ENCODE measurements at regions not wholly inside any gene's neighbourhood (a gene's known extent, or its start where the extent isn't known, plus 50 kb on each side); places are given as distances from the start of the nearest gene placed in this dataset.

DNA sequence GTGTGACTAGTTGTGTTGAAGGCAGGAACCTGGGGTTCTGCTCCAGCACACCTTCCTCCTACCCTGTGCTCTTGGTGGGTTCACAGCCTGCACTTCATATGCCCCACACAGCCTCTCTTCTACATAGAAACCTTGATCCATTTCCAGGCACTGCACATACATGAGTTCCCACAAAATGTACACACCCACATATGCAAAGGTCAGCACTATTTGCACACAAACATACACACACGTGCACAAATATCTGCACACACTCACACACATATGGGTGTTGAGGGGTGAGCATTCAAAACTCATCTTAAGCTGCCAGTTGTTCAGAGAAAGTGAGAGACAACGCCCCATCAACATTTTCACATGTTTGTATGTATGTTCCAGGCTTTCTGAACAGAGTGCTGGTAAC is 201.0 kb downstream of the BARX2 start:
- WGBS, 2 donors (ENCODE audit: low coverage in 1 of 2), result 38 to 73% methylated on average over 1 to 2 of the region's 2 CpGs
- ATAC-seq, result no peak
- H3K4me3 ChIP-seq, result no peak overlapping the region

DNA sequence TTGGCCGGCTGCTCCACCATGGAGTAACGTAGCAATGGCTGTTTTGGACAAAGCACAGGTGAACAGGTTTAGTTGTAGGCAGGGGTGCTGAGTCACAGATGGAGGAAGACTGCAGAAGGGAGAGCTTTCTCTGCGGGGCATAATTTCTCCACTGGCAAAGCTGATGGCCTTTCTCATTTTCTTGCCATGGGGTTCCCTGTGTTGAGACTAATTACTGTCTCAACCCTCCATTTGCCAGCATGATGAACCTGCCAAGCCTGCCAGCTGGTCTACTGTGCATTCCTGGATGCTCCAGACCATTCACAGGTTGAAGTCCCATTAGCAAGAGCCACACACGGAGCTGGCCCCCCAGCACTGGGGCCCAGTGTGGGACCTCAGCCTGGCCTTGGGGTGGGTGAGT is 202.4 kb downstream of the BARX2 start:
- peaks cover 0 to 20% (median 0%) of the 10 kb centered on the region in 3 donors for H3K9me3 ChIP-seq
- 75 to 83% methylated on average over 1 to 2 of the region's 4 CpGs for WGBS, 2 donors (ENCODE audit: low coverage in 1 of 2)
- H3K4me3 ChIP-seq, result no peak overlapping the region
- H3K36me3 ChIP-seq, result no peaks in the 10 kb centered on the region
- H3K27me3 ChIP-seq, result peaks cover 19% of the 10 kb centered on the region
- ATAC-seq, result no peak
- H3K4me1 ChIP-seq, result no peaks in the 10 kb centered on the region
- TF ChIP-seq POLR2AphosphoS5 (IDR thresholded peaks at IDR 0.05) (no peak), EP300 (IDR thresholded peaks at IDR 0.05) (no peak), POLR2A (IDR thresholded peaks at IDR 0.05) (no peak)
- TF ChIP-seq, protein P1, sequence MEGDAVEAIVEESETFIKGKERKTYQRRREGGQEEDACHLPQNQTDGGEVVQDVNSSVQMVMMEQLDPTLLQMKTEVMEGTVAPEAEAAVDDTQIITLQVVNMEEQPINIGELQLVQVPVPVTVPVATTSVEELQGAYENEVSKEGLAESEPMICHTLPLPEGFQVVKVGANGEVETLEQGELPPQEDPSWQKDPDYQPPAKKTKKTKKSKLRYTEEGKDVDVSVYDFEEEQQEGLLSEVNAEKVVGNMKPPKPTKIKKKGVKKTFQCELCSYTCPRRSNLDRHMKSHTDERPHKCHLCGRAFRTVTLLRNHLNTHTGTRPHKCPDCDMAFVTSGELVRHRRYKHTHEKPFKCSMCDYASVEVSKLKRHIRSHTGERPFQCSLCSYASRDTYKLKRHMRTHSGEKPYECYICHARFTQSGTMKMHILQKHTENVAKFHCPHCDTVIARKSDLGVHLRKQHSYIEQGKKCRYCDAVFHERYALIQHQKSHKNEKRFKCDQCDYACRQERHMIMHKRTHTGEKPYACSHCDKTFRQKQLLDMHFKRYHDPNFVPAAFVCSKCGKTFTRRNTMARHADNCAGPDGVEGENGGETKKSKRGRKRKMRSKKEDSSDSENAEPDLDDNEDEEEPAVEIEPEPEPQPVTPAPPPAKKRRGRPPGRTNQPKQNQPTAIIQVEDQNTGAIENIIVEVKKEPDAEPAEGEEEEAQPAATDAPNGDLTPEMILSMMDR (IDR thresholded peaks at IDR 0.05), result no peak
- no peak overlapping the region for H3K27ac ChIP-seq

More for the DNA sequence above, 201.0 kb downstream of the BARX2 start:
- H3K27me3 ChIP-seq, result peaks cover 15% of the 10 kb centered on the region
- peaks cover 0 to 24% (median 0%) of the 10 kb centered on the region in 3 donors for H3K9me3 ChIP-seq
- TF ChIP-seq POLR2AphosphoS5 (IDR thresholded peaks at IDR 0.05) (no peak), EP300 (IDR thresholded peaks at IDR 0.05) (no peak), POLR2A (IDR thresholded peaks at IDR 0.05) (no peak)
- TF ChIP-seq, protein P1 (IDR thresholded peaks at IDR 0.05), result no peak
- no peak overlapping the region for H3K27ac ChIP-seq
- no peaks in the 10 kb centered on the region for H3K36me3 ChIP-seq
- no peaks in the 10 kb centered on the region for H3K4me1 ChIP-seq

DNA sequence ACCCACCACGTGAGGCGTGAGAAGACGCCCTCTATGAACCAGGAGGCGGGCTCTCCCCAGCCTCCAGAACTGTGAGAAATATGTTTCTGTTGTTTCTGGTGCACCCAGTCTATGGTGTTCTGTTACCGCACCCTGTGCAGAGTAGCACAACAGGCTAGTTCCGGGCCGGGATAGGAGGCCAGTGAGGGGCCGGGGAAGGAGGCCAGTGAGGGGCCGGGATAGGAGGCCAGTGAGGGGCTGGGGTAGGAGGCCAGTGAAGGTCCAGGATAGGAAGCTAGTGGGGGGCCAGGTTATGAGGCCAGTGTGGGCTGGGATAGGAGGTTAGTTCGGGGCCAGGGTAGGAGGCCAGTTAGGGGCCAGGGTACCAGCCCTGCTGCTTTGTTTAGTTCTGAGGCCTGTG is 204.6 kb downstream of the BARX2 start:
- no peaks in the 10 kb centered on the region for H3K4me1 ChIP-seq
- TF ChIP-seq POLR2A (IDR thresholded peaks at IDR 0.05), result no peak
- TF ChIP-seq, protein P1 (IDR thresholded peaks at IDR 0.05), result no peak
- no peak for TF ChIP-seq POLR2AphosphoS5 (IDR thresholded peaks at IDR 0.05)
- TF ChIP-seq EP300 (IDR thresholded peaks at IDR 0.05), result no peak
- H3K27me3 ChIP-seq, result peaks cover 24% of the 10 kb centered on the region
- ATAC-seq, result peak; percentile 39
- 80 to 91% methylated on average over 1 to 2 of the region's 10 CpGs for WGBS, 2 donors (ENCODE audit: low coverage in 1 of 2)
- H3K36me3 ChIP-seq, result no peaks in the 10 kb centered on the region
- H3K9me3 ChIP-seq, result peaks cover 0 to under 1% (median 0%) of the 10 kb centered on the region in 3 donors
- H3K27ac ChIP-seq, result no peak overlapping the region
- no peak overlapping the region for H3K4me3 ChIP-seq

DNA sequence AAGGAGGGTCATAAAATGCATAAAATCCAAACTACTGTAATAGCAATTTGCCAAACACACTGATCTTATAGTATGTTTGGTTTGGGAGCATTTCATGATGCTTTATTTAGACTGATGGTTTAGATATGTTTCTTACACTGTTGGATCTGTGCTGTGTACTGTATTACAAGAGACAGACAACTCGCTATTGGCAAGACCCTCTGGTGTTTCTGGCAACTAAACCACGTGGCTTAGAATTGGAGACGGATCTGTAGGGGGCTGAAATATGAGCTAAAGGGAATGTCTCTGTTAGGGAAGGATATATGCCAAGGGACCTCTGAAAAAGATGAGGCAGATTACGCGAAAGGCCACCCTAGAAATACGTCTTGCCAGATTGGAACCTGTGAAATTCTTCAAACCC is 208.7 kb downstream of the BARX2 start:
- no peaks in the 10 kb centered on the region for H3K36me3 ChIP-seq
- 55% methylated on average over 6 of the region's 6 CpGs; no CpG with 5 or more reads in 1 of the 2 donors for whole genome bisulfite sequencing, 2 donors (ENCODE audit: low coverage in 1 of 2)
- no peaks in the 10 kb centered on the region for H3K4me1 ChIP-seq
- TF ChIP-seq, protein P1 (IDR thresholded peaks at IDR 0.05), result no peak
- H3K27me3 ChIP-seq, result peaks cover 19% of the 10 kb centered on the region
- no peak for ATAC-seq
- H3K4me3 ChIP-seq, result no peak overlapping the region
- H3K9me3 ChIP-seq, result no peaks in the 10 kb centered on the region
- no peak overlapping the region for H3K27ac ChIP-seq

DNA sequence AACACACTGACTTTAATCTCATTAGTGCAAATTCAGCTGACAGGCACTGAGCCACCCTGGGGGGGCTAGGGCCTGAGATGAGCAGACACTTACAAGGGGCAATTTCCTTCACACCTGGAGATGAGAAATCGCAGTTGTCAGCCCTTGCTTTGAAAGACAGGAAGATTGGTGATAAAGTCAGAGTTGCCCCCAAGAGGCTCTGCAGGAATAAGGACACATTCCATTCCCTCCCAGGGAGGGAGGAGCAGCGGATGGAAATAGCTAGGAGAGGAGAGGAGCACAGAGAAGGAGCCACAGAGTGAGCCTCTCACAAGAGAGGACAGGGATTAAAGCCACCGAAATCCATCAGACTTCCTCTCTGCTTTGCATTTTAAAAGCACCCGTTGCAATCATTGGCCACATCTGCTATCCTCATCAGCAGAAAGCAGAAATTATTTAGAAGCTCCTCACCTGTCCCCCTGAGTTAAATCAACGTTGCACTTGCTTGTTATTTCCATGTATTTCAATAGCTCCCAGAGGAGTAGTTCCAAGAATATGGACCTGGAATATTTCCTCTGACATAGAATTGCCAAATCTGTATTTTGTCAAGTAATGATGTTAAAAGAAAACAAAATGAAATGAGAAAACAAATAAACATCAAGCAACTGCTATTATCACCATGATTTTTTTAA is 213.7 kb downstream of the BARX2 start:
- H3K9me3 ChIP-seq, result no peaks in the 10 kb centered on the region
- no peak for TF ChIP-seq POLR2A (IDR thresholded peaks at IDR 0.05)
- no peak for TF ChIP-seq EP300 (IDR thresholded peaks at IDR 0.05)
- no peak for TF ChIP-seq POLR2AphosphoS5 (IDR thresholded peaks at IDR 0.05)
- H3K27ac ChIP-seq, result no peak overlapping the region
- H3K4me3 ChIP-seq, result no peak overlapping the region
- H3K36me3 ChIP-seq, result no peaks in the 10 kb centered on the region
- peaks cover 8% of the 10 kb centered on the region for H3K27me3 ChIP-seq
- WGBS, 2 donors (ENCODE audit: low coverage in 1 of 2), result 0 to 14% methylated on average over 4 to 5 of the region's 5 CpGs
- no peaks in the 10 kb centered on the region for H3K4me1 ChIP-seq
- ATAC-seq, result no peak
